ENCODE measurements at regions not wholly inside any gene's neighbourhood (a gene's known extent, or its start where the extent isn't known, plus 50 kb on each side); places are given as distances from the start of the nearest gene placed in this dataset.

DNA sequence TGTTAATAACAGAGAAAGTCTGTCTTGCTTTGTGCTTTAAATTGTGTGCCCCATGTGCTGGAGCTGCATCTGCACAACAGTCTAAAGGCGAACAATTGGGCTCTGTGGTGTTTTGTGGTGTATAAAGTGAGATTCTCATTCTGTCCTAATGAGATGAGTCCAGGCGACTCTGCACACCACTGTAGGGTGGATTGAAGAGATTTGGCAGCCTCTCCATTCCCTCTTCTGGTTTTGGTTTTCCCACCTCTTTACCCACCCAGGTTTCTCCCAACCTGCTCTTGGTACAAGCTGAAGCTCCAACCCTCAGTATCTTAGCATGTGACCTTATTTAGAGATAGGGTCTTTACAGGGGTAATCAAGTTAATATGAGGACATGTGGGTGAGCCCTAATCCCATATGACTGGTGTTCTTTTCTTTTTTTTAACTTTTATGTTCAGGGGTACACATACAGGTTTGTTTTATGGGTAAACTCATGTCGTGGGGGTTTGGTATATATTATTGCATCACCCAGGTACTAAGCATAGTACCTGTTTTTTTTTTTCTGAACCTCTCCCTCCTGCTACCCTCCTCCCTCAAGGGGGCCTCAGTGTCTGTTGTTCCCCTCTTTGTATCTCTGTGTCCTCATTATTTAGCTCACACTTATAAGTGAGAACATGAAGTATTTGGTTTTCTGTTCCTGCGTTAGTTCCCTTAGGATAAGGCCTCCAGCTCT lies 217.6 kb upstream of the DTNBP1 start:
- no peaks in the 10 kb centered on the region for H3K36me3 ChIP-seq (ENCODE audit: control insufficient read depth, insufficient read depth, low read length)
- ChIA-PET CTCF (interaction anchor here (0.6 kb wide), 1 partner anchor 397 kb away, joined by 3 read pairs; no protein-coding TSS in a partner anchor), POLR2A (no interaction called here)
- no peak overlapping the region for H3K4me3 ChIP-seq (ENCODE audit: low read depth, low read length)
- H3K27me3 ChIP-seq (replicated peaks; ENCODE audit: control insufficient read depth, insufficient read depth, low read length), result no peaks in the 10 kb centered on the region
- BruUV-seq (replicated peaks), result no TSS peak
- Mint-ChIP-seq H3K27me3 (ENCODE audit: insufficient read depth, unreplicated experiment) (peaks cover 6% of the 10 kb centered on the region), H3K36me3 (ENCODE audit: insufficient read depth, unreplicated experiment) (no peaks in the 10 kb centered on the region), H3K4me1 (ENCODE audit: low read depth, unreplicated experiment) (peaks cover 7% of the 10 kb centered on the region), H3K9me3 (ENCODE audit: unreplicated experiment) (no peaks in the 10 kb centered on the region), H3K27ac (ENCODE audit: unreplicated experiment) (no peak overlapping the region), H3K4me3 (ENCODE audit: unreplicated experiment) (no peak overlapping the region)
- no peak for DNase-seq
- no peaks in the 10 kb centered on the region for H3K9me3 ChIP-seq
- TF ChIP-seq, protein P1, sequence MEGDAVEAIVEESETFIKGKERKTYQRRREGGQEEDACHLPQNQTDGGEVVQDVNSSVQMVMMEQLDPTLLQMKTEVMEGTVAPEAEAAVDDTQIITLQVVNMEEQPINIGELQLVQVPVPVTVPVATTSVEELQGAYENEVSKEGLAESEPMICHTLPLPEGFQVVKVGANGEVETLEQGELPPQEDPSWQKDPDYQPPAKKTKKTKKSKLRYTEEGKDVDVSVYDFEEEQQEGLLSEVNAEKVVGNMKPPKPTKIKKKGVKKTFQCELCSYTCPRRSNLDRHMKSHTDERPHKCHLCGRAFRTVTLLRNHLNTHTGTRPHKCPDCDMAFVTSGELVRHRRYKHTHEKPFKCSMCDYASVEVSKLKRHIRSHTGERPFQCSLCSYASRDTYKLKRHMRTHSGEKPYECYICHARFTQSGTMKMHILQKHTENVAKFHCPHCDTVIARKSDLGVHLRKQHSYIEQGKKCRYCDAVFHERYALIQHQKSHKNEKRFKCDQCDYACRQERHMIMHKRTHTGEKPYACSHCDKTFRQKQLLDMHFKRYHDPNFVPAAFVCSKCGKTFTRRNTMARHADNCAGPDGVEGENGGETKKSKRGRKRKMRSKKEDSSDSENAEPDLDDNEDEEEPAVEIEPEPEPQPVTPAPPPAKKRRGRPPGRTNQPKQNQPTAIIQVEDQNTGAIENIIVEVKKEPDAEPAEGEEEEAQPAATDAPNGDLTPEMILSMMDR (IDR thresholded peaks at IDR 0.05; ENCODE audit: insufficient read depth in 1 of 2, low read depth in 1 of 2, low read length in 1 of 2, severe bottlenecking in 1 of 2, unreplicated experiment in 1 of 2), result no peak
- intact Hi-C loops (cut with micrococcal nuclease; ENCODE audit: unreplicated experiment), result no loop called here
- H3K4me1 ChIP-seq, result no peaks in the 10 kb centered on the region

DNA sequence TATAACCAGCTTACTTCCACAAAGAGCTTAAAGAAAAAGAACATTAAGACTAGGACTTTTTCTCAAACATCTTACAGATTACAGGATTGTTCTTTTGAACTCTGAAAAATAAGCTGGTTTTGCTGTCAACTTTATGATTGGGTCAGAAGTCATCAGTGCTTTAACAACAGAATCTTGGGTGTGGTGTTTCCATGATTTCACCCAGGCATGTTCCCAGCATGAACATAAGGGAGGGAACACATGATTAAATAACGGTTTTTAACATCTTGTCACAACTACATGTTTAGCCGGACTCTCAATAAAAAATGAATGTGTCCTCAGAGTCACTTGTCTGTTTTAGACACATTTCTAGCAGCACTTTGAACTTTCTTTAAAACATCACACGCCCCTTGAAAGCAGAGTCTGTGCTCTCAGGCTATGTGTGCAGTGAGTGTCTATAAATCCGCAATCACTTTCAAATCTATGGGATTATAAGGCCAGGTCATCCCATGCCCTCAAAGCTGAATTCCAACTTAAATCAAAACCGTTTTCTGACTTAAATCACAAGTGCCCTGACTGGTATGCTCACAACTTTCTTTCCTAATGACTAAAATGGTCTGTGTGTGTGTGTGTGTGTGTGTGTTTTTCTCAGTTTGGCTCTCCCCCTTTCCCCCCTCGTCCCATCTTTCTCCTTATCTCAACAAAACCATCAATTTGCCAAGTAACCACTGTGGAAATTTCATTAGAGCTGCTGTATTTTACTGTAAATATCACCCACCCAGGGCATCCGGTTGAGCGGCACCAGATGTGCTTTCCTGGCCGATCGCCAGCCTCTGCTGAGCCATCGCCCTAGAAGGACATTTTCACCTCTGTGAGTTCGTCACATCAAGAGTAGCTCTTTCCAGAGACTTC lies 216.8 kb upstream of the DTNBP1 start:
- POLR2A ChIA-PET, result no interaction called here
- H3K4me1 Mint-ChIP-seq (ENCODE audit: low read depth, unreplicated experiment), result peaks cover 7% of the 10 kb centered on the region
- no peaks in the 10 kb centered on the region for H3K27me3 ChIP-seq (replicated peaks; ENCODE audit: control insufficient read depth, insufficient read depth, low read length)
- H3K4me3 Mint-ChIP-seq (ENCODE audit: unreplicated experiment), result no peak overlapping the region
- BruUV-seq (replicated peaks), result no TSS peak
- TF ChIP-seq, protein P1 (IDR thresholded peaks at IDR 0.05; ENCODE audit: insufficient read depth in 1 of 2, low read depth in 1 of 2, low read length in 1 of 2, severe bottlenecking in 1 of 2, unreplicated experiment in 1 of 2), result no peak
- CTCF ChIA-PET, result no interaction called here
- H3K9me3 ChIP-seq, result no peaks in the 10 kb centered on the region
- H3K36me3 ChIP-seq (ENCODE audit: control insufficient read depth, insufficient read depth, low read length), result no peaks in the 10 kb centered on the region
- intact Hi-C loops (cut with micrococcal nuclease; ENCODE audit: unreplicated experiment), result no loop called here
- no peak for DNase-seq
- H3K27me3 Mint-ChIP-seq (ENCODE audit: insufficient read depth, unreplicated experiment), result peaks cover 4% of the 10 kb centered on the region
- no peak overlapping the region for H3K4me3 ChIP-seq (ENCODE audit: low read depth, low read length)
- no peak overlapping the region for H3K27ac Mint-ChIP-seq (ENCODE audit: unreplicated experiment)
- no peaks in the 10 kb centered on the region for H3K36me3 Mint-ChIP-seq (ENCODE audit: insufficient read depth, unreplicated experiment)
- no peaks in the 10 kb centered on the region for H3K4me1 ChIP-seq
- H3K9me3 Mint-ChIP-seq (ENCODE audit: unreplicated experiment), result no peaks in the 10 kb centered on the region

DNA sequence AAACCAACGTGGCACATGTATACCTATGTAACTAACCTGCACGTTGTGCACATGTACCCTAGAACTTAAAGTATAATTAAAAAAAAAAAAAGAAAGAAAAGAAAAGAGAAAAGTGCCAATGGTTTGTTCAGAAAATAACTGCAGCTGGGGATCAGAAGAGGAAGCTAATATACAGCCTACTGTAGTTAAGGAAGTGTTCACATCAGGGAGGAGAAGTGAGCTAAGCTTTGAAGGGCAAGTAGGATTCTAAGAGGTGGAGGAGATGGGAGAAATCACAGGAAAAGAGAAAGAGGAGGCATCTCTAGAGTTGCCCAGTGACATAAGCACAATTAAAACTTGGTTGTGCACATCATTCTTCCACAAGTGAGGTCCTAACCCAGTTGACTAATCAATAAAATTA lies 214.4 kb upstream of the DTNBP1 start:
- no peak for DNase-seq
- Histone ChIP-seq H3K4me1 (no peaks in the 10 kb centered on the region), H3K27me3 (replicated peaks; ENCODE audit: control insufficient read depth, insufficient read depth, low read length) (no peaks in the 10 kb centered on the region), H3K9me3 (no peaks in the 10 kb centered on the region), H3K4me3 (ENCODE audit: low read depth, low read length) (no peak overlapping the region), H3K36me3 (ENCODE audit: control insufficient read depth, insufficient read depth, low read length) (no peaks in the 10 kb centered on the region)
- ChIA-PET POLR2A (no interaction called here), CTCF (no interaction called here)
- BruUV-seq (replicated peaks), result no TSS peak
- no peak overlapping the region for H3K4me3 Mint-ChIP-seq (ENCODE audit: unreplicated experiment)
- H3K9me3 Mint-ChIP-seq (ENCODE audit: unreplicated experiment), result no peaks in the 10 kb centered on the region
- H3K36me3 Mint-ChIP-seq (ENCODE audit: insufficient read depth, unreplicated experiment), result no peaks in the 10 kb centered on the region
- peaks cover 4% of the 10 kb centered on the region for H3K27me3 Mint-ChIP-seq (ENCODE audit: insufficient read depth, unreplicated experiment)
- TF ChIP-seq, protein P1 (IDR thresholded peaks at IDR 0.05; ENCODE audit: insufficient read depth in 1 of 2, low read depth in 1 of 2, low read length in 1 of 2, severe bottlenecking in 1 of 2, unreplicated experiment in 1 of 2), result no peak
- H3K4me1 Mint-ChIP-seq (ENCODE audit: low read depth, unreplicated experiment), result peaks cover 7% of the 10 kb centered on the region
- intact Hi-C loops (cut with micrococcal nuclease; ENCODE audit: unreplicated experiment), result no loop called here
- no peak overlapping the region for H3K27ac Mint-ChIP-seq (ENCODE audit: unreplicated experiment)
